Upper lobe of left lung (tissue), 4 donors: ENCODE measurements at regions not wholly inside any gene's neighbourhood (a gene's known extent, or its start where the extent isn't known, plus 50 kb on each side); places are given as distances from the start of the nearest gene placed in this dataset.

Experiments used
- EP300 ChIP-seq, 4 donors: sonication (generic); formaldehyde crosslinking; IDR thresholded peaks; one replicate each; pipeline ENCODE4 v1.5.1; 2017; ENCODE audit warnings: antibody characterized with exemption in 4 of 4, control low read depth in 2 of 4
- POLR2A ChIP-seq, 4 donors: fragments of 450-650 bp; IDR thresholded peaks; one replicate each; pipeline ENCODE4 v1.5.1; 2016 to 2017; ENCODE audit warnings: antibody characterized with exemption in 4 of 4, mild to moderate bottlenecking in 2 of 4
- POLR2AphosphoS5 ChIP-seq, 2 donors: sonication (generic); formaldehyde crosslinking; IDR thresholded peaks; one replicate each; pipeline ENCODE4 v1.5.1; 2017; ENCODE audit warnings: antibody characterized with exemption in 2 of 2
- TF ChIP-seq, protein P1 (sequence below), 6 experiments: fragments of 450-650 bp in 4 of 6; fragments of 200-600 bp in 2 of 6; sonication (generic) in 2 of 6; IDR thresholded peaks; one replicate each; pipeline ENCODE4 v1.5.1; 2016 to 2019; ENCODE audit warnings: antibody characterized with exemption in 6 of 6

DNA sequence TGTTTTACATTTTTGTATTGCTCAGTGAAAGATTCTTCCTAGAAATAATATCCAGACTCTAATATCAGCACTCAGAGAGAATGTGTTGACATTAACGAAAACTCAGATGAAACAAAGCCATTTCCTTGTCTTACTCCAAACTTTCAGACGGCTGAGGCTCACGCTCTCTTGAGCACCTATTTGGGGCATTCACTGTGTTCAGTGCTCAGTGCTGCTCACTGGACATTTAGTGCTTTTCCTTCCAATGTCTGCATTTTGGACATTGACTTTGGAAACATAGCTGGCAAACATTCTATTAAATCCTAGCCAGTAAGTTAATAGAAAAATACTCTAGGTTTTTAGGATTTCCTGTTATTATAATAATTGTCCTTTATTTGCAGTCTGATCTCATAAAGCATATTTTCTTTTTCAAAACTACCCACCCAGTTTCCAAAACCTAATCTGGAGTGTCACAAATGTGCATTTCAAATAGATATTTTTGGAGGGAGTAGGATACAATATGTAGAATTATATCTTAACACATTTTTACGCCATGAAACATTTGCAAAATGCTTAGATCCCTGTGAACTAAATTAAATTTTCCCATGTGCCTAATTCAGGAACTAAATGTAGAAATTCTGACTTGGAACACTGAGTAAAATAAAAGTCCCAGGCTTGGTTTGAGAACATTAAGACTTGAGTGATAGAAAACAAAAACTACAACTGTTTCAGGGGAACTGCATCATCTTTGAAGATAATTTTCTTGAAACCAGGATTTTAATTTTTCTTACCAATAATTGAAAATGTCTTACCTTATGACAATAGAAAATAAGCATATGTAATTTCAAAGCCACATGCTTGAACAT lies 91.7 kb upstream of the B3GAT2 start:
- TF ChIP-seq, protein P1, sequence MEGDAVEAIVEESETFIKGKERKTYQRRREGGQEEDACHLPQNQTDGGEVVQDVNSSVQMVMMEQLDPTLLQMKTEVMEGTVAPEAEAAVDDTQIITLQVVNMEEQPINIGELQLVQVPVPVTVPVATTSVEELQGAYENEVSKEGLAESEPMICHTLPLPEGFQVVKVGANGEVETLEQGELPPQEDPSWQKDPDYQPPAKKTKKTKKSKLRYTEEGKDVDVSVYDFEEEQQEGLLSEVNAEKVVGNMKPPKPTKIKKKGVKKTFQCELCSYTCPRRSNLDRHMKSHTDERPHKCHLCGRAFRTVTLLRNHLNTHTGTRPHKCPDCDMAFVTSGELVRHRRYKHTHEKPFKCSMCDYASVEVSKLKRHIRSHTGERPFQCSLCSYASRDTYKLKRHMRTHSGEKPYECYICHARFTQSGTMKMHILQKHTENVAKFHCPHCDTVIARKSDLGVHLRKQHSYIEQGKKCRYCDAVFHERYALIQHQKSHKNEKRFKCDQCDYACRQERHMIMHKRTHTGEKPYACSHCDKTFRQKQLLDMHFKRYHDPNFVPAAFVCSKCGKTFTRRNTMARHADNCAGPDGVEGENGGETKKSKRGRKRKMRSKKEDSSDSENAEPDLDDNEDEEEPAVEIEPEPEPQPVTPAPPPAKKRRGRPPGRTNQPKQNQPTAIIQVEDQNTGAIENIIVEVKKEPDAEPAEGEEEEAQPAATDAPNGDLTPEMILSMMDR (IDR thresholded peaks at IDR 0.05), result no peak
- TF ChIP-seq POLR2AphosphoS5 (IDR thresholded peaks at IDR 0.05) (no peak), POLR2A (IDR thresholded peaks at IDR 0.05) (no peak), EP300 (IDR thresholded peaks at IDR 0.05) (no peak)
